ENCODE measurements at regions not wholly inside any gene's neighbourhood (a gene's known extent, or its start where the extent isn't known, plus 50 kb on each side); places are given as distances from the start of the nearest gene placed in this dataset.
A peak's percentile ranks its signal among the peaks of the same experiment; 100 is the strongest.

DNA sequence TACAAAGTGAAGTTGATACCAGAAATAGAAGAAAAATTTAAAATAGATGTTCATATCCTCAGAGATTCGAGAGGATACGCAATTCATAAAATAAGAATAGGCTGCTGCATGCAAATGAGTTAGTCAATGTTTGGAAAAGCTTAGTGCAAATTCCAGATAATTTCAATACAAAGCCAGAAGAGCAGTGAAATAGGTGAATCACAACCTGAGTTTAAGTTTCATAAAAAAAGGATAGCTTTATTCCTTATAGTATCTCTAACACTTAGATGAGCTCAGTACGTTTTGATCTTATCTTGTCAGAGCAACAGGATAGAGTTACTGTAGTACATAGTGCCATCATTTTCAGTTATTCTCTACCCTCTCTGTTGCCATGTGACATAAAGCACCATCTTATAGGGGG is 653.4 kb upstream of the ZNF608 start:
- H3K4me3 ChIP-seq (ENCODE audit: low read length in 2 of 2), result no peak overlapping the region
- H3K27me3 ChIP-seq (ENCODE audit: control insufficient read depth in 1 of 2, insufficient read depth in 2 of 2, low read length in 1 of 2), result no peaks in the 10 kb centered on the region
- 96 to 98% methylated on average over 3 of the region's 3 CpGs for WGBS, 2 donors
- no peaks in the 10 kb centered on the region for H3K4me1 ChIP-seq (ENCODE audit: control insufficient read depth in 1 of 2, insufficient read depth in 2 of 2, low read length in 2 of 2)
- no peaks in the 10 kb centered on the region for H3K9me3 ChIP-seq (ENCODE audit: control insufficient read depth, low read length)
- DNase-seq (no peak), ATAC-seq (ENCODE audit: low FRiP score) (no peak)
- H3K36me3 ChIP-seq (ENCODE audit: control insufficient read depth in 1 of 2, insufficient read depth in 2 of 2, low read length in 1 of 2), result no peaks in the 10 kb centered on the region
- no peak overlapping the region for H3K27ac ChIP-seq (ENCODE audit: low read depth in 1 of 2, low read length in 2 of 2)
- intact Hi-C loops (cut with DNase I), result no loop called here

DNA sequence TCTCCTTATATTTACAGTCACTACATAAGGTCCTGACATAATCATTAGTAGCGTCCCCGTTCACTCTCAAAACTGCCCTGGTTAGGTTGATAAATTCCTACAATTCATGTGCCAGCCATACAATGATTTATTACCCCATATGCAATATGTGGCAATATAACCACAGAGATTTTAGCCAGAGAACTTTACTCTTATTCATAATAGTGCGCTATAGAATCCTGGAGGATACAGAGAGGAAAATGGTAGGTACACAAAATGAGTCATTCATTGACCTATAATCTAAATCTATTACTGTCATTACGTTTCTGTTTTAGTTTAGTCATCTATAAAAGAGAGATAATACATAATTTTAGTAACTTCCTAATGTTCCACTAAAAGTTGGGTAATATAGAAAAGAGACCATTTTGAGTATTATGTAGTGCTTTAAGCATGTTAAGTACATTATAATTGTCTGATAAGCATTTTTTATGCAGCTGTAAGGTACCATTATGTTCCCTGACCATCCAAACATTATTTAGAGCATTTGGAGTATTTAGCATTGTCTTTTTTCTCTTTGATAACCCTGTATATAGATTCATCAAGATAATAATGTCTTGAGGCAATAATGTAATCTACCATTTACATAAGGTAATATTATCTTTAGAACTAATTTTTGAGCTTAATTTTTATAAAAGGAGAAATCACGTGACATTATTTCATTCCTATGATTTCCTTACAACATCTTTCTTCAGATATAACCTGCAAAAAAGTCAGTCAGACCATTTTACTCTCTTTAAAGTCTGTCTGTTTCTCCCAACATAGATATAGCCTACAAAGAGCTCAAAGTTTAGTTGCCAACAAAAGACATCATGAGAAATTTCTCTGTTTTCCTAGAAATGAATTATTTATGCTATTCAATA is 655.5 kb upstream of the ZNF608 start:
- DNase-seq, result no peak
- Histone ChIP-seq H3K36me3 (ENCODE audit: control insufficient read depth in 1 of 2, insufficient read depth in 2 of 2, low read length in 1 of 2) (no peaks in the 10 kb centered on the region), H3K27ac (ENCODE audit: low read depth in 1 of 2, low read length in 2 of 2) (no peak overlapping the region), H3K27me3 (ENCODE audit: control insufficient read depth in 1 of 2, insufficient read depth in 2 of 2, low read length in 1 of 2) (no peaks in the 10 kb centered on the region), H3K9me3 (ENCODE audit: control insufficient read depth, low read length) (no peaks in the 10 kb centered on the region), H3K4me1 (ENCODE audit: control insufficient read depth in 1 of 2, insufficient read depth in 2 of 2, low read length in 2 of 2) (no peaks in the 10 kb centered on the region), H3K4me3 (ENCODE audit: low read length in 2 of 2) (no peak overlapping the region)
- WGBS, 2 donors, result 76 to 87% methylated on average over 5 of the region's 5 CpGs
- intact Hi-C loops (cut with DNase I), result no loop called here
- ATAC-seq (ENCODE audit: low FRiP score), result no peak

DNA sequence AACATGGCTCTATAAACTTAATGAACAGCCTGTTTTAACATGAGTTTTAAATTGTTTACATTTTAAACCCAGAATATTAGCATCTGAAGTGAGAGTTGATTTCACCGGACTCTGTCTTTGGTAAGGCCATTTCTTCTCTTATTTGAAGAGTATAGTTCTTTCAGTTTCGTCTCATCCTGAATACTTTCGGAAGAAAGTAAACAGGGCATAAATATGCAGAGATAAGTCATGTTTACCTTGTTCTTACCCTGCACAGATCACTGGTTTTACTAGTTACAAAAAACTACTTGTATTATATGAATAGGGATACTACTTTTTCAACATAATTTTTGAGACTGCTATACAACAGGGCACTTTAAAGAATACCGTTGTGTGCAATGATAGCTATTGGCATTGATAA is 656.3 kb upstream of the ZNF608 start:
- intact Hi-C loops (cut with DNase I), result no loop called here
- no peak overlapping the region for H3K27ac ChIP-seq (ENCODE audit: low read depth in 1 of 2, low read length in 2 of 2)
- ATAC-seq (ENCODE audit: low FRiP score) (no peak), DNase-seq (no peak)
- H3K4me3 ChIP-seq (ENCODE audit: low read length in 2 of 2), result no peak overlapping the region
- 70 to 72% methylated on average over 4 of the region's 4 CpGs for WGBS, 2 donors
- no peaks in the 10 kb centered on the region for H3K36me3 ChIP-seq (ENCODE audit: control insufficient read depth in 1 of 2, insufficient read depth in 2 of 2, low read length in 1 of 2)
- H3K4me1 ChIP-seq (ENCODE audit: control insufficient read depth in 1 of 2, insufficient read depth in 2 of 2, low read length in 2 of 2), result no peaks in the 10 kb centered on the region
- H3K27me3 ChIP-seq (ENCODE audit: control insufficient read depth in 1 of 2, insufficient read depth in 2 of 2, low read length in 1 of 2), result no peaks in the 10 kb centered on the region
- no peaks in the 10 kb centered on the region for H3K9me3 ChIP-seq (ENCODE audit: control insufficient read depth, low read length)

DNA sequence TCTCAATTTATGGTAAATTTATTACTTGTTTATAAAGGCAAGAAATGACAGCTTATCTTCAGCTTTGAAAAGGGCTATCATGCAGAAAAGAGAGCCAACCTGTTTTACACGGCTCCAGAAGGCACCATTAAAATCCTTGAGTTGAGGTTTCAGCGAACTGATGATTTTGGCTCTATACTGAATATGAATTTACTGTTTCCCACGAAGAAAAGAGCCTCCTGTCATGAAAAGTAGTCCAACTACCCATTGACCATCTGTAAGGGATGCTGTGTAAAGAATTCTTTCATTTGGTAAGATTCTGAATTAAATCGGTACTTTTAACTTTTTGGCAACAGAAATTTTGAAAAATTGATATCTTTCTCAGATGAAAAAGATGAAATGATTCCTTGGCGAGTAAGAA is 657.6 kb upstream of the ZNF608 start:
- intact Hi-C loops (cut with DNase I), result no loop called here
- no peak overlapping the region for H3K27ac ChIP-seq (ENCODE audit: low read depth in 1 of 2, low read length in 2 of 2)
- no peaks in the 10 kb centered on the region for H3K27me3 ChIP-seq (ENCODE audit: control insufficient read depth in 1 of 2, insufficient read depth in 2 of 2, low read length in 1 of 2)
- no peak overlapping the region for H3K4me3 ChIP-seq (ENCODE audit: low read length in 2 of 2)
- 82 to 86% methylated on average over 5 of the region's 5 CpGs for WGBS, 2 donors
- peaks cover 0 to under 1% of the 10 kb centered on the region in 2 donors for H3K4me1 ChIP-seq (ENCODE audit: control insufficient read depth in 1 of 2, insufficient read depth in 2 of 2, low read length in 2 of 2)
- H3K36me3 ChIP-seq (ENCODE audit: control insufficient read depth in 1 of 2, insufficient read depth in 2 of 2, low read length in 1 of 2), result no peaks in the 10 kb centered on the region
- no peaks in the 10 kb centered on the region for H3K9me3 ChIP-seq (ENCODE audit: control insufficient read depth, low read length)
- DNase-seq, result no peak
- ATAC-seq (ENCODE audit: low FRiP score), result no peak

DNA sequence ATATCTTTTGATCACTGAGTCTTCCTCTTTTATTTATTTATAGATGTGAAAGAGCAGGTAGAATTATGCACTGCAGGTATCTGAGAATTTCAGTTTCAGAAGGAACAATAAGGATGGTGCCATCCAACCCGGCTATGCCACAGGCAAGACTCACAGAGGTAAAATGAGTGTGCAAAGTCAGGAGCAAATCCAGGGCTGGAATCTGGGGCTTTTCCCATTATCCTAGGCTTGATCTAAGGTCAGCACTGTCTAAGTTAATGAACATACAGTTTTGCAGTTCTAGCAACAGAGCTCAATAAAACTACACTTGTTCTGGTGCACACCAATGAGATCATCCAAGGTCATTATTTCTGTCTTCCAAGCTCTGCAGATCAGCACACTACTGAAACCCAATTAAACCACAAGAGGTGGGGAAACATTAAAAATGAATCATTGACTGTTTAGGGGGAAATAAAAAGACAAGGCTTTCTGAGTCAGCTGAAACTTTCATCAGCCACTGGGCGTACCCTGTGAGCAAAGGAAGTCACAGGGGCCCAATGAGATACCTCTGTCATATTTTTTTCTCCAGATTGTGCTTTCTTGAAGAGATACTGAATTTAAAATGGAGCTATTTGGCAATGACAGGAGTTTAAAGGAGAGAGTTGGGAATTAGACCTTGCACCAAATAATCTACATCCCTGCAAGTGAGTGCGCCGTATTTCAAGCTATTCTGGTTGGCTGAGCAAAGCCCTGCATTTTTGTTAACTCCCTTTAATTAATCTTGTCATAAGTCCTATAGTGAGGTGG is 662.2 kb upstream of the ZNF608 start:
- H3K4me3 ChIP-seq (ENCODE audit: low read length in 2 of 2), result no peak overlapping the region
- ATAC-seq (ENCODE audit: low FRiP score) (no peak), DNase-seq (peak in 1 of 2 donors; percentile 37)
- no peaks in the 10 kb centered on the region for H3K9me3 ChIP-seq (ENCODE audit: control insufficient read depth, low read length)
- no peaks in the 10 kb centered on the region for H3K36me3 ChIP-seq (ENCODE audit: control insufficient read depth in 1 of 2, insufficient read depth in 2 of 2, low read length in 1 of 2)
- no peak overlapping the region for H3K27ac ChIP-seq (ENCODE audit: low read depth in 1 of 2, low read length in 2 of 2)
- WGBS, 2 donors, result 79 to 93% methylated on average over 4 of the region's 4 CpGs
- no peaks in the 10 kb centered on the region for H3K27me3 ChIP-seq (ENCODE audit: control insufficient read depth in 1 of 2, insufficient read depth in 2 of 2, low read length in 1 of 2)
- H3K4me1 ChIP-seq (ENCODE audit: control insufficient read depth in 1 of 2, insufficient read depth in 2 of 2, low read length in 2 of 2), result peaks cover 3 to 17% of the 10 kb centered on the region in 2 donors
- intact Hi-C loops (cut with DNase I), result no loop called here

DNA sequence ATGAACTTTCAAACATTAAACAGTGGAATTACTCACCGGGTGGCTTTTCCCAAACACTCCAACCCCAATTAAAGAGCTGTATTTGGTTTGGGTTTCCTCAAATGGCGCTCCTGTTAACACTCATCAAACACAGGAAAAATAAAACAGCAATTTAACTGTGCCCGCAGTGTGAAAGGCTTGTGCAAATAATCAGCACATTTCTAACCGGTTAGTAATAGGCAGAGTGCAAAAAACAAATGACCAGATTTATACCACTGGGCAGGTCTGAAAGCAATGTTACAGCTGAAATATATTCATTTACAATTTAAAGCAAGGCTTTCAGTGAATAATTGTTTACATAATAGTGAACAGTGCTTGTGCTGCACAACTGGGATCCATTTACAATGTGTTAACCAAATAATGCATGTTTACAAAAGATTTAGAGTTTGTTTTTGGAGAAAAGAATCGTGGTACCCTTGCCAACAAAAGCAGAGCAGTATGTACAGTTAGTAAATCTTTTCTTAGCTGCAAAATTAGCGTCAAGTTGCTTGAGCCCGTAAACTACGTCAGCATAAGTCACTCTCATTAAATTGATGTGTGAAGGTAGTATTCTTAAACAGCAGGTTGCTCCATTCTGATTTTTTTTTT is 662.9 kb upstream of the ZNF608 start:
- ATAC-seq (ENCODE audit: low FRiP score) (no peak), DNase-seq (no peak)
- H3K36me3 ChIP-seq (ENCODE audit: control insufficient read depth in 1 of 2, insufficient read depth in 2 of 2, low read length in 1 of 2), result no peaks in the 10 kb centered on the region
- WGBS, 2 donors, result 16% methylated on average over 8 of the region's 8 CpGs
- peaks cover 3 to 17% of the 10 kb centered on the region in 2 donors for H3K4me1 ChIP-seq (ENCODE audit: control insufficient read depth in 1 of 2, insufficient read depth in 2 of 2, low read length in 2 of 2)
- H3K27ac ChIP-seq (ENCODE audit: low read depth in 1 of 2, low read length in 2 of 2), result no peak overlapping the region
- H3K4me3 ChIP-seq (ENCODE audit: low read length in 2 of 2), result no peak overlapping the region
- H3K9me3 ChIP-seq (ENCODE audit: control insufficient read depth, low read length), result no peaks in the 10 kb centered on the region
- intact Hi-C loops (cut with DNase I), result no loop called here
- no peaks in the 10 kb centered on the region for H3K27me3 ChIP-seq (ENCODE audit: control insufficient read depth in 1 of 2, insufficient read depth in 2 of 2, low read length in 1 of 2)

DNA sequence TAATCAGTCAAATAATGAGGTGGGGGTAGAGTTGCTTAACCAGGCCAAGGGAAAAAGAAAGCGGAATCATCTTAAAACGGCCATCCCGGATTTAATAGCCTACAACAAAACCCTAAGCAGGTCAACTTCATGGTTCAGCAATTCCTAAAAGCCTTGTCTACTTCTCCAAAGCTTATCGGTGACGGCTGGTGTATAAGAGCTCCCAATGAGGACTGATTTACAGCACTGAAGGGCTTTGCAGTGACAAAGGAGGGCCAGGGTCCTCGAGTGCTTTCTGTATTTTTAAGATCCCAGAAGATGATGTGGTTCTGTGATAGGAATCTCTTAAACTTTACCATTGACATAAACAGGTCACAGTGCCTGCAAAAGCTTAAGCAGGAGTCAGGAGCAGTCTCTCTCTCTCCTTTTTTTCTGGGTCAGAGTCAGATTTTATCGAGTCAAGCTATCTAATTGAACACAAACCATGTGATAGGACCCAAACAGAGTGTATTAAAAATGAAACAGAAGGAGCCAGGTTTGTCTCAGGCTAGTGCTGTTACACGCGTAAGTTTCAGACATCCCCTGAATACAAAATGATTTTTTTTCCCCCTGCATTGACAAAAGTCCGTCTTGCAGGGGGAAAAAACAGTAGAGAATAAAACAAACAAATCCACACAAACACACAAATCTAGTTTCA is 663.6 kb upstream of the ZNF608 start:
- Histone ChIP-seq H3K4me1 (ENCODE audit: control insufficient read depth in 1 of 2, insufficient read depth in 2 of 2, low read length in 2 of 2) (peaks cover 3 to 17% of the 10 kb centered on the region in 2 donors), H3K27ac (ENCODE audit: low read depth in 1 of 2, low read length in 2 of 2) (peak overlapping the region; percentile 10 to 39), H3K36me3 (ENCODE audit: control insufficient read depth in 1 of 2, insufficient read depth in 2 of 2, low read length in 1 of 2) (no peaks in the 10 kb centered on the region), H3K27me3 (ENCODE audit: control insufficient read depth in 1 of 2, insufficient read depth in 2 of 2, low read length in 1 of 2) (no peaks in the 10 kb centered on the region), H3K4me3 (ENCODE audit: low read length in 2 of 2) (peak overlapping the region in 1 of 2 donors; percentile 18), H3K9me3 (ENCODE audit: control insufficient read depth, low read length) (no peaks in the 10 kb centered on the region)
- DNase-seq (no peak), ATAC-seq (ENCODE audit: low FRiP score) (no peak)
- 32 to 35% methylated on average over 10 of the region's 10 CpGs for WGBS, 2 donors
- intact Hi-C loops (cut with DNase I), result loop anchor here (5.0 kb wide), 1 partner anchor 72 kb away; no protein-coding TSS in a partner anchor

DNA sequence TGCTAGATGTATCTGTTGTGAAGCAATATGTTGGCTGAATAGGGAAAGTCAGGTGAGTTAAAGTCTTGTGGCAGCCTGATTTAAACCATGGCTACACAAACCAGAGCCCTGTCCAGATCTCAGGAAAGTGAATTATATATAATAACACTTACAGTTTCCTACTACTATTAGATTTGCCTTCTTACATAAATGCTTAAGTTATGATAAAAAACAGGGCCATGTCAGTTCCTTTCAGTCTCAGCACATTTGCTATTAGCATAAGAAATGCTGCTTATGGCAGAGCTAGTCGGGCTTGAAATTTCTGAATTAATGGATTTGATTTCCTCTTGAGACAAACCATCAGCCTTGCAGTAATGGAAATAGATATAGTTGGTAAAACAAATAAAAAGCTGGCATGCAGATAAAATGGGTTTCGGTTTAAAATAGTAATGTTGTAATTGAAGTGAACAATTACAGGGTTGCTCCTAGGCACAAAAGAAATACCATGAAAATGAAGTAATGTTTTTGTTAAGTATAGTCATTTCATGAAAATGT is 664.2 kb upstream of the ZNF608 start:
- no peak for ATAC-seq (ENCODE audit: low FRiP score)
- no peaks in the 10 kb centered on the region for H3K27me3 ChIP-seq (ENCODE audit: control insufficient read depth in 1 of 2, insufficient read depth in 2 of 2, low read length in 1 of 2)
- H3K4me3 ChIP-seq (ENCODE audit: low read length in 2 of 2), result no peak overlapping the region
- no peak for DNase-seq
- intact Hi-C loops (cut with DNase I), result loop anchor here (5.0 kb wide), 1 partner anchor 72 kb away; no protein-coding TSS in a partner anchor
- 4% methylated on average over 2 of the region's 2 CpGs for WGBS, 2 donors
- no peaks in the 10 kb centered on the region for H3K36me3 ChIP-seq (ENCODE audit: control insufficient read depth in 1 of 2, insufficient read depth in 2 of 2, low read length in 1 of 2)
- H3K4me1 ChIP-seq (ENCODE audit: control insufficient read depth in 1 of 2, insufficient read depth in 2 of 2, low read length in 2 of 2), result peaks cover 3 to 17% of the 10 kb centered on the region in 2 donors
- H3K9me3 ChIP-seq (ENCODE audit: control insufficient read depth, low read length), result no peaks in the 10 kb centered on the region
- H3K27ac ChIP-seq (ENCODE audit: low read depth in 1 of 2, low read length in 2 of 2), result peak overlapping the region in 1 of 2 donors; percentile 77
